Testis (tissue), 2 donors: ENCODE measurements at regions not wholly inside any gene's neighbourhood (a gene's known extent, or its start where the extent isn't known, plus 50 kb on each side); places are given as distances from the start of the nearest gene placed in this dataset.

Experiments
- DNase-seq: peaks from one replicate; pipeline ENCODE4 v3.0.0-alpha.2; 2019
- H3K27ac ChIP-seq, 2 donors: fragments of 200-600 bp; sonication (generic); one replicate each; pipeline ENCODE4 v1.5.1; 2019
- H3K27me3 ChIP-seq: fragments of 200-600 bp; sonication (generic); one replicate; pipeline ENCODE4 v1.5.1; 2019
- H3K36me3 ChIP-seq: fragments of 200-600 bp; sonication (generic); one replicate; pipeline ENCODE4 v1.5.1; 2017; ENCODE audit warnings: low read depth; ENCODE audit errors: missing control alignments
- H3K4me1 ChIP-seq: fragments of 200-600 bp; sonication (generic); one replicate; pipeline ENCODE4 v1.5.1; 2019
- H3K4me3 ChIP-seq, 2 donors: fragments of 200-600 bp; sonication (generic); one replicate each; pipeline ENCODE4 v1.5.1; 2017 to 2019
- H3K9me3 ChIP-seq: fragments of 200-600 bp; sonication (generic); one replicate; pipeline ENCODE4 v1.5.1; 2017
- CTCF ChIP-seq, 3 experiments: fragments of 450-650 bp in 2 of 3; fragments of 200-600 bp in 1 of 3; sonication (generic) in 1 of 3; IDR thresholded peaks; one replicate each; pipeline ENCODE4 v1.5.1; 2016 to 2019; ENCODE audit warnings: antibody characterized with exemption in 3 of 3, mild to moderate bottlenecking in 2 of 3, moderate library complexity in 1 of 3
- POLR2A ChIP-seq: fragments of 450-650 bp; IDR thresholded peaks from one replicate; pipeline ENCODE4 v1.6.1; 2017; ENCODE audit warnings: antibody characterized with exemption, mild to moderate bottlenecking, moderate library complexity
- WGBS, 2 donors: methylation state at CpG; one replicate each; pipeline ENCODE4 v1.1.5; 2018; 5-methylcytosine and 5-hydroxymethylcytosine counted together
- intact Hi-C: fragments of 100-400 bp; cut with DNase I; formaldehyde crosslinking; loops from one replicate; pipeline ENCODE4 v1.15.1; 2023; ENCODE audit warnings: low total_unique reads

GRCh38 chr7:155868955-155869783 lies 56.9 kb upstream of the SHH start:
- Histone ChIP-seq H3K9me3 (no peaks in the 10 kb centered on the region), H3K36me3 (no peaks in the 10 kb centered on the region), H3K4me3 (no peak overlapping the region), H3K27ac (no peak overlapping the region), H3K27me3 (no peaks in the 10 kb centered on the region), H3K4me1 (no peaks in the 10 kb centered on the region)
- 86 to 88% methylated on average over 10 of the region's 10 CpGs for WGBS, 2 donors
- intact Hi-C loops: no loop called here
- DNase-seq: peak; percentile 13
- TF ChIP-seq CTCF (IDR thresholded peaks at IDR 0.05) (no peak), POLR2A (no peak)

- TF ChIP-seq POLR2A: no peak
- TF ChIP-seq CTCF (IDR thresholded peaks at IDR 0.05): no peak
- DNase-seq: peak; percentile 4
- no peaks in the 10 kb centered on the region for H3K36me3 ChIP-seq
- H3K4me1 ChIP-seq: no peaks in the 10 kb centered on the region
- H3K9me3 ChIP-seq: no peaks in the 10 kb centered on the region
- WGBS, 2 donors: 87 to 89% methylated on average over 6 of the region's 6 CpGs
- H3K27ac ChIP-seq: no peak overlapping the region
- H3K4me3 ChIP-seq: no peak overlapping the region
- intact Hi-C loops: no loop called here
- no peaks in the 10 kb centered on the region for H3K27me3 ChIP-seq
Observed at GRCh38 chr7:155867734-155868400, 55.6 kb upstream of the SHH start.

- intact Hi-C loops: no loop called here
- Histone ChIP-seq H3K4me1 (no peaks in the 10 kb centered on the region), H3K4me3 (no peak overlapping the region), H3K9me3 (no peaks in the 10 kb centered on the region), H3K27ac (no peak overlapping the region), H3K27me3 (no peaks in the 10 kb centered on the region), H3K36me3 (no peaks in the 10 kb centered on the region)
- no peak for DNase-seq
- 60 to 66% methylated on average over 3 of the region's 3 CpGs for WGBS, 2 donors
- TF ChIP-seq CTCF (IDR thresholded peaks at IDR 0.05) (no peak), POLR2A (no peak)
Observed at GRCh38 chr7:155867280-155867679, 55.0 kb upstream of the SHH start.

GRCh38 chr7:155865830-155866525 lies 53.7 kb upstream of the SHH start:
- Histone ChIP-seq H3K4me3 (no peak overlapping the region), H3K9me3 (no peaks in the 10 kb centered on the region), H3K4me1 (no peaks in the 10 kb centered on the region), H3K36me3 (no peaks in the 10 kb centered on the region), H3K27ac (no peak overlapping the region), H3K27me3 (no peaks in the 10 kb centered on the region)
- no peak for TF ChIP-seq POLR2A
- no peak for TF ChIP-seq CTCF (IDR thresholded peaks at IDR 0.05)
- peak; percentile 13 for DNase-seq
- intact Hi-C loops: no loop called here
- WGBS, 2 donors: 63 to 76% methylated on average over 9 to 19 of the region's 19 CpGs
